Effector memory CD4-positive, alpha-beta T cell (primary cell): ENCODE measurements at regions not wholly inside any gene's neighbourhood (a gene's known extent, or its start where the extent isn't known, plus 50 kb on each side); places are given as distances from the start of the nearest gene placed in this dataset.

Experiments
- DNase-seq, 3 donors: peaks; one replicate each; pipeline ENCODE4 v3.0.0-alpha.2; 2020
- H3K27ac ChIP-seq: 2 replicates; pipeline ENCODE4 v1.7.0; 2013; ENCODE audit warnings: mild to moderate bottlenecking, low read length, moderate library complexity; ENCODE audit not compliant: insufficient read depth, poor library complexity, severe bottlenecking
- H3K27me3 ChIP-seq: replicated peaks from 2 replicates; pipeline ENCODE4 v1.7.0; 2013; ENCODE audit warnings: mild to moderate bottlenecking, low read length; ENCODE audit not compliant: insufficient read depth, control insufficient read depth, poor library complexity, severe bottlenecking
- H3K36me3 ChIP-seq: 2 replicates; pipeline ENCODE4 v1.7.0; 2013; ENCODE audit warnings: mild to moderate bottlenecking, low read length, moderate library complexity; ENCODE audit not compliant: control insufficient read depth, insufficient read depth
- H3K4me1 ChIP-seq: 2 replicates; pipeline ENCODE4 v1.7.0; 2013; ENCODE audit warnings: low read length, mild to moderate bottlenecking; ENCODE audit not compliant: control insufficient read depth, insufficient read depth, poor library complexity, severe bottlenecking
- H3K4me3 ChIP-seq: 2 replicates; pipeline ENCODE4 v1.7.0; 2013; ENCODE audit warnings: low read length, low read depth, mild to moderate bottlenecking; ENCODE audit not compliant: insufficient read depth, poor library complexity, severe bottlenecking
- H3K9me3 ChIP-seq: 2 replicates; pipeline ENCODE4 v1.7.0; 2013; ENCODE audit warnings: mild to moderate bottlenecking, low read length, moderate library complexity; ENCODE audit not compliant: control insufficient read depth

GRCh38 chr1:2865571-2866421 lies 64.3 kb upstream of the TTC34 start:
- Histone ChIP-seq H3K27me3 (no peaks in the 10 kb centered on the region), H3K4me3 (no peak overlapping the region), H3K36me3 (no peaks in the 10 kb centered on the region), H3K4me1 (peaks cover 5% of the 10 kb centered on the region), H3K27ac (no peak overlapping the region), H3K9me3 (no peaks in the 10 kb centered on the region)
- no peak for DNase-seq

GRCh38 chr1:2866422-2867086 lies 65.1 kb upstream of the TTC34 start:
- Histone ChIP-seq H3K27ac (no peak overlapping the region), H3K9me3 (peaks cover 5% of the 10 kb centered on the region), H3K4me3 (no peak overlapping the region), H3K4me1 (peaks cover 5% of the 10 kb centered on the region), H3K36me3 (no peaks in the 10 kb centered on the region), H3K27me3 (no peaks in the 10 kb centered on the region)
- DNase-seq = no peak

- DNase-seq = no peak
- H3K4me1 ChIP-seq = peaks cover 5% of the 10 kb centered on the region
Measured at GRCh38 chr1:2867087-2867425, 65.6 kb upstream of the TTC34 start.

GRCh38 chr1:2867861-2868260 lies 66.4 kb upstream of the TTC34 start:
- Histone ChIP-seq H3K9me3 (peaks cover 6% of the 10 kb centered on the region), H3K27me3 (no peaks in the 10 kb centered on the region), H3K36me3 (no peaks in the 10 kb centered on the region), H3K27ac (no peak overlapping the region), H3K4me1 (peaks cover 5% of the 10 kb centered on the region), H3K4me3 (no peak overlapping the region)
- no peak for DNase-seq

More at GRCh38 chr1:2867087-2867425, 65.6 kb upstream of the TTC34 start:
- peaks cover 6% of the 10 kb centered on the region for H3K9me3 ChIP-seq
- H3K4me3 ChIP-seq = no peak overlapping the region
- no peaks in the 10 kb centered on the region for H3K27me3 ChIP-seq
- H3K27ac ChIP-seq = no peak overlapping the region
- H3K36me3 ChIP-seq = no peaks in the 10 kb centered on the region

- Histone ChIP-seq H3K27me3 (no peaks in the 10 kb centered on the region), H3K4me3 (no peak overlapping the region), H3K36me3 (no peaks in the 10 kb centered on the region), H3K4me1 (peaks cover under 1% of the 10 kb centered on the region), H3K9me3 (peaks cover 6% of the 10 kb centered on the region), H3K27ac (no peak overlapping the region)
- DNase-seq = no peak
Measured at GRCh38 chr1:2868571-2869195, 67.2 kb upstream of the TTC34 start.

- no peaks in the 10 kb centered on the region for H3K27me3 ChIP-seq
- peaks cover 6% of the 10 kb centered on the region for H3K9me3 ChIP-seq
- no peak for DNase-seq
Measured at GRCh38 chr1:2871246-2871815, 69.8 kb upstream of the TTC34 start.

GRCh38 chr1:2874207-2874606 lies 72.7 kb upstream of the TTC34 start:
- Histone ChIP-seq H3K9me3 (peaks cover 6% of the 10 kb centered on the region), H3K4me3 (no peak overlapping the region), H3K4me1 (no peaks in the 10 kb centered on the region), H3K27me3 (no peaks in the 10 kb centered on the region), H3K36me3 (no peaks in the 10 kb centered on the region), H3K27ac (no peak overlapping the region)
- DNase-seq = no peak

More at GRCh38 chr1:2871246-2871815, 69.8 kb upstream of the TTC34 start:
- Histone ChIP-seq H3K4me3 (no peak overlapping the region), H3K36me3 (no peaks in the 10 kb centered on the region), H3K4me1 (no peaks in the 10 kb centered on the region), H3K27ac (no peak overlapping the region)

GRCh38 chr1:2874607-2875480 lies 73.4 kb upstream of the TTC34 start:
- Histone ChIP-seq H3K27ac (no peak overlapping the region), H3K4me1 (no peaks in the 10 kb centered on the region), H3K36me3 (no peaks in the 10 kb centered on the region), H3K9me3 (peaks cover 6% of the 10 kb centered on the region), H3K4me3 (no peak overlapping the region), H3K27me3 (no peaks in the 10 kb centered on the region)
- no peak for DNase-seq

- Histone ChIP-seq H3K27ac (no peak overlapping the region), H3K4me3 (no peak overlapping the region), H3K36me3 (no peaks in the 10 kb centered on the region), H3K27me3 (no peaks in the 10 kb centered on the region), H3K9me3 (peaks cover 6% of the 10 kb centered on the region), H3K4me1 (no peaks in the 10 kb centered on the region)
- DNase-seq = no peak
Measured at GRCh38 chr1:2875707-2876561, 74.4 kb upstream of the TTC34 start.
